Right ventricle myocardium superior (tissue), 1 donor: ENCODE measurements at regions not wholly inside any gene's neighbourhood (a gene's known extent, or its start where the extent isn't known, plus 50 kb on each side); places are given as distances from the start of the nearest gene placed in this dataset.
A peak's percentile ranks its signal among the peaks of the same experiment; 100 is the strongest.

Experiments
- ATAC-seq: fragments of 200-7000 bp; cut with Tn5 transposase; one replicate; pipeline ENCODE4 v1.9.1; 2020; ENCODE audit warnings: mild to moderate bottlenecking; ENCODE audit not compliant: poor library complexity
- DNase-seq: peaks from one replicate; pipeline ENCODE4 v3.0.0-alpha.2; 2020
- intact Hi-C: fragments of 100-400 bp; cut with DNase I; formaldehyde crosslinking; loops from one replicate; pipeline ENCODE4 v1.11.2; 2022
- donor health status: DM: no; HTN: yes; CAD: no; lungs with severe emphysema.

DNA sequence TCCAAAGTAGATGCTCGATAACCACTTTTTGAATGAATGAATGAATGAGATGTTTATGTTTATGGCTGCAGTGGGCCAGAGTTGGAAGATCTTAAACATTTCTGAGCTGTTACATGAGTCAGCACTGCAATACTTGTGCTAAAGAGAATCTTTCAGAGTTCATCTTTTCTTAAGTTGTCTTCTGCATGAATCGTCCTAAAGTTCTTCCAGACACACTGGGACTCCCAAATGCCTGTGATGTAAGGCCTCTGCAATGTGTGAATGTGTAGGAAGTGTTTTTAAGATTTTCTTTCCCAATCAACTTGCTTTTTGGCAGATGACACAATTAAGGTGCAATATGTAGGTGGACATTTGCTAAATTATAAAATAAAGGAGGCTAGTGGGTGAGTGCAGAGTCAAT, 50.3 kb upstream of the TRIM9 start:
- intact Hi-C loops = no loop called here
- DNase-seq = no peak
- ATAC-seq = no peak

DNA sequence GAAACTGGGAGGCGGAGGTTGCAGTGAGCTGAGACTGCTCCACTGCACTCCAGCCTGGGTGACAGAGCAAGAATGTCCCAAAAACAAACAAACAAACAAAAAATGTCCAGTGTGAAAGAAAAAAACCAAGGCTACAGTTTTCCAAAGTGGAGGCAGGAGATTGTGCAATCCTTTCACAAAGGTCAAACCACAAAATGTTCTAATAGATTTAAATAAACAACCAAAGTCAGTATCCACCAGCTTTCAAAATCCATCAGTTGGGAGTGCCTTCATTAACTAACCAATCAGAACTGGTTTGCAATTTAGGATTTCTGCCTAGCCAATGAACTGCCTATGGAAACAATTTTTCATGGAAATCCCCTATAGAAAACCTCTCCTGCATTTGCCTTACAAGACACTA, 52.3 kb upstream of the TRIM9 start:
- intact Hi-C loops = no loop called here

DNA sequence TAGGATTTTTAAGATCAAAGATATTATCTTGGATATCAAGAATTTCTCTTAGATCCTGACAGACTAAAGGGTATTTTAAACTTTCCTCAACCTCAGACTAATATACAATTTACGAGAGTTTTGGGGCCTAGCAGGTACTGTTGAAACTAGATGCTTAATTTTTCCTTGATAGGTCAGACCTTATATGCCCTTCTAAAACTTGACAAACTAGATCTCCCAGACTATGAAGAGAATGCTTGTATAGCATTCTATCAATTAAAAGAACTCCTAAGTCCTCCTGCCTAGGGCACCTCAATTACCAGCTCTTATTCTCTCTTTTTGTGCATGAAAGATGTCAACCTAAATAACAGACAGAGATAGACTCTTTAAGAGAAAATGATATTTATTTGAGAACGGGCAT, 60.4 kb upstream of the TRIM9 start:
- intact Hi-C loops = no loop called here
- ATAC-seq = no peak
- DNase-seq = no peak

More for the DNA sequence above, 52.3 kb upstream of the TRIM9 start:
- no peak for ATAC-seq
- DNase-seq = no peak

DNA sequence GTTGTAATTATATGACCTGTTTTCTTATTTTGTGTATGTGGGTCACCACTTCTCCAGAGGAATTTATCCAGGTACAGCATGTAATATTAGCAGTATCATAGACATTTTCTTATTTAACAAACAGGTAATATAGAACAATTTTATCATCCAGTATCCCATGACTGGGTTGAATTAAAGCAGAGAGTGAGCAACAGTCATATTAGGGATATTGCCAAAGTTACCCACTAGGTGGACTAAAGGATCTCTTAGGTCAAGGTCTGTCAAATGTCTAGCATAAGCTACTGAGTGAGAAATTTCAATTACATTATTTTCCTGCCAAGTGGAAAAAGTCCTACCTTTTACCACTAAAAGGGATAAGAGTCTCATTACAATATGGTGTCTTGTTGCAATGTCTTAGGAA, 62.1 kb upstream of the TRIM9 start:
- intact Hi-C loops = no loop called here
- ATAC-seq (no peak), DNase-seq (no peak)

DNA sequence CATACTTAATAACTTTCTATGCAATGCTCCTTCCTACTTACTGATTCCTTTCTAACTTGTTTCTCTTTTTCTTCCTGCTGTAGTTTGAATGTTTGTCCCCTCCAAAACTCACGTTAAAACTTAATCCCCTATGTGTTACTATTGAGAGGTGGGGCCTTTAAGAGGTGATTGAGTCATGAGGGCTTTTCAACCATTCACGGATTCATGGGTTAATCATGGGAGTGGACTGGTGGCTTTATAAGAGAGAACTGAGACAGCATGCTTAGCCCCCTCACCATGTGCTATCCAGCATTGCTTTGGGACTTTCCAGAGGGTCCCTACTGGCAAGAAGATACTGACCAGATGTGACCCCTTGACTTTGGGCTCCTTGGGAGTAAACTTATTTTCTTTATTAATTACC, 66.0 kb upstream of the TRIM9 start:
- ATAC-seq (no peak), DNase-seq (no peak)
- intact Hi-C loops = no loop called here

DNA sequence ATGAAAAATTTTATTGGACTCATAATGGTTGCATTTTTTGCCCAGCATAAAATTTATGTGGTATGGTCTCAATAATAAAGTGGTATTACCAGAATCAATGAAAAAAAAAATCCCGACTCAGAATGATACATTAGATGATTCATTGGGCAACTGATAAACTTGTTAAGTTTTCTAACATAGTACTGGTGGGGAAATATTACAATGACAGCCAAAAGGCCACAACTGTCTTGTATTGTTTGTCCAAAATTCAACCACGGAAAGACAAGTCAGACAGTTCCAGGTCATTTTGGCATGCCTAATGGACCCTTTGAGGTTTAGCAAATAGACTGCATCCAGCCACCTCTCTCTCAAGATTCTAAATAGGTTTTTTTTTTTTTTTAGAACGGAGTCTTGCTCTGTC, 70.5 kb upstream of the TRIM9 start:
- ATAC-seq (no peak), DNase-seq (no peak)
- intact Hi-C loops = no loop called here

DNA sequence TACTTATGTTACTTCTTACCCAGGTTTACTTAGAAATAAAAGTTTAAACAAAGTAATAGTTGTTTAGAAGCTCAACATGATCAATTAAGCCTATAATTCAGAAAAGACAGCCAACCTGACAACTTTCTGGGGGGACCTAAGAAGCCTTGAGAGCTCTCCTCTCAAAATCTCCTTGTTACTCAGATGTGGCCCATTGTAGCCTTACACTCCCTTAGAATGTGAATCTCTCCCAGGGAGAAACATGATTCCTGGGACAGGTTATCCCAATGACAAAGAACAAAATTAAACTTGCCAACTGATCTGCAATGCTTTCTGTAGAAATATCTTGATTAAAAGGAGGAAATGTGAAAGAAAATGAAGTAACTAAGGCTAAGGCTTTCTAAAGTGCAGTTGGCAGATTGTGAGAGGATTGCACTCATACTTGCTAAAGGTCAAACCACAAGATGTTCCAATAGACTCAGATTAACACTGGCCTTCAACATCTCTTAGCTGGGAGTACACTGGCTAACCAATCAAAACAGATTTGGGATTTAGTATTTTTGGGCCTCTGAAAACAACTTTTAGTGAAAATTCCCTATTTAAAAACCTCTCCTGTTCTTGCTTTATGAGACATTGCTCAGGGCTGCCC, 72.3 kb upstream of the TMX1 start:
- intact Hi-C loops = no loop called here
- ATAC-seq = no peak

DNA sequence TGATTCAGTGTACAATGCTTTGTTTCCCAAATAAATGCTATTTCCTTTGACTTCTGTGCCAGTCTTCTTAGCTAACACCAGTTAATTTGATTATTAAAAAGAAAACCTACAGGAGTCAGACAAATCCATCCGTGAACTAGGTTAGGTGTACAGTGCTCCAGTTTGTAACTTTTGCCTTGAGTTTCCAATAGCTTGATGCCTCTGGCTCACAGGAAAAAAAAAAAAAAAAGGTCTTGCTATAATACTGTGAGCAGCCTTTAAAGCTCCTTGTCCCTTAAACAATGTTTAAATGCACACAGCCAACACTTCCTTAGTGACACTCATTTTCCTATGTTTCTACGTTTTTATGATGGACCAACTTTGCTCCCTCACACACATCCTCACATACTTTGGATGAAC, 71.8 kb upstream of the TMX1 start:
- intact Hi-C loops = no loop called here
- no peak for DNase-seq
- ATAC-seq = no peak

More for the DNA sequence above, 72.3 kb upstream of the TMX1 start:
- DNase-seq = no peak

DNA sequence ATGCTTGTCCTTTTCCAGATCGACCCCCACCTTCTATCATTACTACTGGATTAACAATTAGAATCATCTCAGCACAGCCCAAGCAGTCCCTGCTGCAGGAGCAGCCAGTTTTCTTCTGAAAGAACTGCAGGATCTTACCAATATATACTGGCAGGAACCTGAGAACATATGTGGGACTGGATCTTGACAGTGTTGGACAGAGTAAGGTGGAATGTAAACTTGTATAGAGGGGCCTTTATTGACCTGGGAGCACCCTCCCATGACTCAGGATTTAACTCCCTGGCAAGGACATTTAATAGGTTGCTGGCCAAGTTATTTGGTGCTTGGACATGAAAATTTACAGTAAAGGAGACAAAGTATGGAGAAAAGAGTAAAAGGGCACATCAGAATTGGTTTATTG, 66.2 kb upstream of the TMX1 start:
- no peak for ATAC-seq
- no peak for DNase-seq
- intact Hi-C loops = no loop called here

DNA sequence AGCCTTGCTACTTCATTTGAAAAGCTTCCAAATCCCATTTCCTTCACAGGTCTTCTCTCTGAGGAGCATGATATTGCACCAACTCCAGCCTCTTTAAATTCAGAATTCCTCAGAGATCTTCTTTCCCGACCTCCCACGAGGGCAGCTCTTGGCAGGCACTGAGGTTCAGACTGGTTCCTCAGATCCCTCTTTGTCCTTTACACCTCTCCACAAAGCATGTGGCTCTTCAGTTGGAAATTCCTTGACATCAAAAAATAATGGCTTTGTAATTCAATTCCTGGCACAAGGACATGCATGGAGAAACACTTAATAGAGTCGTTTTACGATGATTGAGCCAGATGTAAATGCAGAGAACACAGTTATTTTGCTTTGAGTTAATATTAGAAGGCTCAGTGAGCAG, 63.2 kb upstream of the TMX1 start:
- DNase-seq = no peak
- intact Hi-C loops = no loop called here
- ATAC-seq = no peak

DNA sequence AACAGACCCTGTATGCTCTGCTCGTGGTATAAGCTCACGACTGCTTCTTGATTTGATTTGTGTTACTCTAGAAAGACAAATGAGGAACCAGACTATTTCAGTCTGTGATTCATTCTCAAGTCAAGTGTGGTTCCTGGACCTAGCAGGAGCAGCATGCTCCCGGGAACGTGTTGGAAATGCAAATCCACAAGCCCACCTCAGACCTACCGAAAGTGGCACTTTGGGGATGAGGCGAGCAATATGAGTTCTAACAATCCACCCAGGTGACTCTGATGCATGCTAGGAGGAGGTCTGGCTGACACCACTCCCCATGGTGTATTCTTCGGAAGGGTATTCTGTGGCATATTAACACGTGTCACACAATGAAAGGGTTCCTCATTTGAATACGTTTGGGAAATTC, 59.5 kb upstream of the TMX1 start:
- DNase-seq (no peak), ATAC-seq (no peak)
- intact Hi-C loops = no loop called here

DNA sequence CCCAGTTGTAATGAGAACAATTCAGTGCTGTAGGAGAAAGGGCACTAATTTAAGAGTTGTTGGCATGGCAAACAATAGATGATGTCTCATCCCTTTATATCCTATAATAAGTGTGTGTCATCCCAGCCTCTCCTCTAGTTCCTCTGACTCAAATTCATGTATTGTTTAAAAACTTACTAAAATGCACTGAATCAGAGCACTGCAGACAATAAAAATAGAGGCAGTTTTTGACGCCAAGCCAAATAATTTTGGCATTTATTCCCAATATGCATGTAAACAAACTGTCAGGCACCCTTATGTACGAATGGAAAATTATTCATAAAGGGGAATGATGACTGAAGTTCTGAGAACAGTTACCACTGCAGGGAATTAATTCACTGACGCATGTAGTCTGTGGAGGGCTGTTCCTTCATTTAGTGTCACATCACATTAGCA, 57.9 kb upstream of the TMX1 start:
- ATAC-seq (no peak), DNase-seq (no peak)
- intact Hi-C loops = no loop called here

DNA sequence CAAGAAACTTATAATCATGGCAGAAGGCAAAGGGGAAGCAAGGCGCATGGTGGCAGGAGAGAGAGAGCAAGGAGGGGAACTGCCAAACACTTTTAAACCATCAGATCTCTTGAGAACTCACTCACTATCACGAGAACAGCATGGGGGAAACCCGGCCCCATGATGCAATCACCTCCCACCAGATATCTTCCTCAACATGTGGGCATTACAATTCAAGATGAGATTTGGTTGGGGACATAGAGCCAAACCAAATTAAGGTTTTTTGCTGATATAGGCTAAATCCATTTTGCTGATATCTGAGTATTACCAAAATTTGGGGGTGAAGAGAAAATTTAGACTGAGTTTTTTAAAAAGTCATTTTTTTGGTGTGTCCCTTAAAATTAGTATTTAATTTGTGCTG, 54.9 kb upstream of the TMX1 start:
- intact Hi-C loops = no loop called here
- ATAC-seq = no peak
- DNase-seq = no peak

DNA sequence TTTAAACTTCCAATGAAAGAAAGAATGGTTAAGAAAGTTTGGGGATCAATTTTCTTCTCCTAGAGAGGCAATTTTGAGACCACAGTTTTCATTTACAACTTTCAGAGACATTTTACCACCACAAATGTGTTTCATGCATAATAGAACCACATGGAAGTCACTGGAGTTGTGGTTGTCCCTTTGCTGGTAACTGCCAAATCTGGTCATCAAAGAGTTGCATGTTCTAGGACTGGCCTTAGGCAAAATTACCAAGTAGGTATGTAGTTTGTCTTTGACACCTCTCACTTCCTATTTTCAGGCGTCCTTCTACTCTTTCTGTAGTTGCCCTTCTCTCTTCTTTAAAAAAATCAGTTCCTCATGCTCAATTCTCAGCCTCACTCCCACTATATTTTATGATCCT, 54.3 kb upstream of the TMX1 start:
- no peak for DNase-seq
- ATAC-seq = no peak
- intact Hi-C loops = no loop called here

DNA sequence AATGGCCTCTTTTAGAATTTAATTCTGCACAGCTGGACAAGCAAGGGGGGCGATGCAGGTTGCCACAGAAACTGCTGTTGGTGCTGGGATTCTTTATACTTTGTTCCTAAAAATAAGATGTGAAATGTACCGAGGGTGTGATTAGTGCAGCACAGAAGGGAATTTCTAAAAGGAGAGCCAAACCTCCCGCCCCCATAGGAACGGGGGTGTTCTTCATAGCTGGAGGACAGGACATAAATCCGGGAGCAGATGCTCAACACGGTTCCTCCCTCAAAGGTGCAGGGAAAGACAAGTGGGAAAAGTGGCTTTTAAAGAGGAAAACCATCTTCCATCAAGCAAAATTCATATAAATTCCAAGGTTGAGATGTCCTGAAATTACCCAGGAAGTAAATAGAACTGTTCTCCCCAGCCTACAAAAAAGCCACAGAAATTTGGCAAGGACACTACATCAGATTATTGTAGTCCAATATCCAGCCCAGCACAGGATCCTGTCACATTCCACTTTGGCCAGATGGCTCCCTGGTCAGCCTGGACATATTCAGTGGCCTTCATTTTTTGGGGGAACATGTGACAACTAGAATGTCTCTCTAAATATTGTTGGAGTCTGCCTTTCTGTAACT, 51.4 kb upstream of the TMX1 start:
- DNase-seq = no peak
- ATAC-seq = peak; percentile 43
- intact Hi-C loops = no loop called here

DNA sequence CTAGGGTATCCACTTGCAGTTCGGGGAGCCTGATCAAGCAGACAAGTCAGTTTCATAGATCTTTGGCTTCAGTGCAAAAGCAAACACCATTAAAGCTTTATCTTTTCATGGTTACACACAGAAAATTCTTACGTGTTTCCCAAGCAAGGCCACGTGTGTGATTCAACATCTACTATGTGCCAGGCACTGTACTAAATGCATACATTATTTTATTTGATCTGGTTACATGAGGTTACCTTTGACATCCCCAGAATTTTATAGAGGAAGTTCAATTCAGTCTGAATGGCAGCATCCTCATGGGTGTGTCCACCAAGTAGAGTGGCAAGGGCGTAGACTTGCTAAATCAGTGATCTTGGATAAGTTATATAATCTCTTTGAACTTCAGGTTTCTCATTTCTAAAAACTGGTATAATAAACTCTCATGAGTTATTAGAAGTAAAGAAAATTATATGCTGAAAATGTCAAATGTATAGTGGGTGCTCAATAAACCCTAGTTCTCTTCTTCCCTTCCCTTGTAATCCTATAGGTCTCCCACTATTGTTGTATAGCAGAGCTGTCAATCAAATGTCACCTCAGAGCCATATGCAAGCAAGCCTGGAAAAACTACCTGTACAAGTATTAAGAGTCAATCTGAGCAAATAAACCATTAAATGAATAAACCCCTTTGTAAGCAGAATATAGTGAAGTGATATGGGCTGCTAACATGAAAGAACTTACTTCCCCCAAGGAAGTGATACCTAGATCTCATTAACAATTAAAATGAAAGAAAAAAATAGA, 50.3 kb upstream of the TMX1 start:
- no peak for ATAC-seq
- intact Hi-C loops = no loop called here
- DNase-seq = no peak
